K562 (cell line): ENCODE measurements at regions not wholly inside any gene's neighbourhood (a gene's known extent, or its start where the extent isn't known, plus 50 kb on each side); places are given as distances from the start of the nearest gene placed in this dataset.

Source experiments
- ELF1 ChIP-seq: fragments of 200-800 bp; sonication (Bioruptor generic); IDR thresholded peaks from 2 replicates; pipeline ENCODE4 v1.6.1; 2016; ENCODE audit warnings: missing genetic modification characterization, missing compliant biosample characterization
- KAT8 ChIP-seq: fragments of 450-650 bp; IDR thresholded peaks from 2 replicates; pipeline ENCODE4 v1.6.1; 2016; ENCODE audit warnings: low read depth, mild to moderate bottlenecking
- KDM1A ChIP-seq, 2 experiments: fragments of 450-650 bp; IDR thresholded peaks; 2 replicates each; pipeline ENCODE4 v1.6.1; 2016; ENCODE audit warnings: mild to moderate bottlenecking in 2 of 2
- PTTG1 ChIP-seq: fragments of 450-650 bp; IDR thresholded peaks from 2 replicates; pipeline ENCODE4 v1.6.1; 2016; ENCODE audit warnings: low read depth, mild to moderate bottlenecking, missing genetic modification characterization, missing compliant biosample characterization
- SMAD3 ChIP-seq: fragments of 450-650 bp; formaldehyde crosslinking; conservative IDR thresholded peaks from 2 replicates; pipeline ENCODE4 v1.4.0; 2020; ENCODE audit warnings: mild to moderate bottlenecking
- TCF7L2 ChIP-seq: fragments of 150-350 bp; IDR thresholded peaks from 2 replicates; pipeline ENCODE4 v1.6.1; 2016; ENCODE audit warnings: low read depth, mild to moderate bottlenecking, low read length, moderate library complexity
- USF2 ChIP-seq: sonication (generic); formaldehyde crosslinking; IDR thresholded peaks from 2 replicates; pipeline ENCODE4 v1.5.0; 2020; ENCODE audit warnings: missing genetic modification reagents
- ZBTB1 ChIP-seq: sonication (generic); formaldehyde crosslinking; IDR thresholded peaks from 2 replicates; pipeline ENCODE4 v1.8.1; 2023; ENCODE audit warnings: missing genetic modification reagents, low read depth, mild to moderate bottlenecking, borderline replicate concordance
- ZBTB33 ChIP-seq: sonication (generic); formaldehyde crosslinking; IDR thresholded peaks from 2 replicates; pipeline ENCODE4 v1.8.1; 2023; ENCODE audit warnings: mild to moderate bottlenecking, missing genetic modification reagents
- ZEB2 ChIP-seq: fragments of 450-650 bp; IDR thresholded peaks from 2 replicates; pipeline ENCODE4 v1.6.1; 2016
- ZNF41 ChIP-seq: fragments of 250-450 bp; sonication (Bioruptor Pico); conservative IDR thresholded peaks from 2 replicates; pipeline ENCODE4 v1.4.0; 2020; ENCODE audit warnings: mild to moderate bottlenecking
- ZNF644 ChIP-seq: fragments of 200-800 bp; sonication (Bioruptor generic); IDR thresholded peaks from 2 replicates; pipeline ENCODE4 v1.6.1; 2016; ENCODE audit warnings: low read depth, missing genetic modification characterization, missing compliant biosample characterization
- TF ChIP-seq, protein P1 (sequence below), 2 experiments: fragments of 450-650 bp in 1 of 2; sonication (generic) in 1 of 2; formaldehyde crosslinking in 1 of 2; IDR thresholded peaks in 1 of 2; conservative IDR thresholded peaks in 1 of 2; 2 replicates each; pipeline versions ENCODE4 v1.6.1 to v1.8.1; 2016 to 2023; ENCODE audit warnings: mild to moderate bottlenecking in 2 of 2, moderate library complexity in 2 of 2, inconsistent platforms in 1 of 2, missing genetic modification reagents in 1 of 2

DNA sequence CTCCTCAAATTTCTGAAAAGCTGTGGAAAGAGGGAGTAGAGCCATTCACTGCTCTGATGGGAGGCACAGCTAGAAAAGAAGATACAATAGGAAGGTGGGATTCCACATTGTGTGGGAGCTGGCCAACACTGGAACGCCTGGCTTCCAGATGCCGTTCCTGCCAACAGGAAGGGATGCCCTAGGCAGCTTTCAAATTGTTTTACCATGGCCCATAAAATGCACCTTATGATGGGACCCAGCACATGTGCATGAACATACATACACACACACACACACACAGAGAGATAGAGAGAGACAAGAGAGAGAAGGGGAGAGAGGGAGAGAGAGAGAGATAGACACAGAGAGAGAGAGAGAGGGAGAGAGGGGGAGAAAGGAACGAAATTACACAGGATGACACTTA lies 86.1 kb upstream of the BZW1 start:
- TF ChIP-seq KDM1A (IDR thresholded peaks at IDR 0.05) (no peak), KAT8 (no peak), ZBTB1 (CRISPR knock-in tag) (no peak), ELF1 (no peak), ZNF644 (tag) (no peak), ZEB2 (no peak), ZBTB33 (CRISPR knock-in tag) (no peak), ZNF41 (no peak), SMAD3 (CRISPR knock-in tag) (no peak), PTTG1 (tag) (no peak), USF2 (CRISPR knock-in tag) (no peak), TCF7L2 (no peak)
- TF ChIP-seq, protein P1, sequence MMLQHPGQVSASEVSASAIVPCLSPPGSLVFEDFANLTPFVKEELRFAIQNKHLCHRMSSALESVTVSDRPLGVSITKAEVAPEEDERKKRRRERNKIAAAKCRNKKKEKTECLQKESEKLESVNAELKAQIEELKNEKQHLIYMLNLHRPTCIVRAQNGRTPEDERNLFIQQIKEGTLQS (IDR thresholded peaks at IDR 0.05) = no peak
- TF ChIP-seq, protein P1 (CRISPR knock-in tag; conservative IDR thresholded peaks at IDR 0.05) = no peak
